Inferior parietal cortex (tissue), 1 donor: ENCODE measurements at regions not wholly inside any gene's neighbourhood (a gene's known extent, or its start where the extent isn't known, plus 50 kb on each side); places are given as distances from the start of the nearest gene placed in this dataset.
A peak's percentile ranks its signal among the peaks of the same experiment; 100 is the strongest.
"Not testable (repeated sequence)": the region's sequence is repeated elsewhere in the genome, so short reads cannot be mapped to it uniquely, and the experiment has no call there.

Source experiments
- DNase-seq: peaks from one replicate; pipeline ENCODE4 v3.0.0-alpha.2; 2016; ENCODE audit errors: extremely low spot score

- DNase-seq: no peak
These were observed 59.0 kb upstream of the ZNF532 start for GRCh38 chr18:58805467-58806187.

- DNase-seq: no peak
These were observed 57.6 kb upstream of the ZNF532 start for GRCh38 chr18:58806826-58807714.

GRCh38 chr18:58807766-58808165, 56.9 kb upstream of the ZNF532 start:
- DNase-seq: no peak

GRCh38 chr18:58808349-58808748, 56.3 kb upstream of the ZNF532 start:
- no peak for DNase-seq

- DNase-seq: not testable (repeated sequence)
These were observed 52.8 kb upstream of the ZNF532 start for GRCh38 chr18:58811859-58812258.

GRCh38 chr18:58813105-58813504, 51.6 kb upstream of the ZNF532 start:
- peak; percentile 47 for DNase-seq

GRCh38 chr18:58813561-58814225, 51.0 kb upstream of the ZNF532 start:
- DNase-seq: peak; percentile 55

- no peak for DNase-seq
These were observed 50.4 kb upstream of the ZNF532 start for GRCh38 chr18:58814317-58814716.
